ENCODE measurements at regions not wholly inside any gene's neighbourhood (a gene's known extent, or its start where the extent isn't known, plus 50 kb on each side); places are given as distances from the start of the nearest gene placed in this dataset.

GRCh38 chr10:45058992-45059561 is 58.4 kb downstream of the ZNF22 start:
- TF ChIP-seq POLR2AphosphoS5 (IDR thresholded peaks at IDR 0.05) (no peak), CTCF (IDR thresholded peaks at IDR 0.05) (no peak), POLR2A (IDR thresholded peaks at IDR 0.05) (no peak), EP300 (IDR thresholded peaks at IDR 0.05) (no peak)

Measured in sigmoid colon (tissue), 4 donors.